GM12874 (cell line): ENCODE measurements at regions not wholly inside any gene's neighbourhood (a gene's known extent, or its start where the extent isn't known, plus 50 kb on each side); places are given as distances from the start of the nearest gene placed in this dataset.

Source experiments
- CTCF ChIP-seq: IDR thresholded peaks from 2 replicates; pipeline ENCODE4 v1.5.1; 2011; ENCODE audit warnings: low read depth, mild to moderate bottlenecking, control low read depth, low read length, moderate library complexity; ENCODE audit not compliant: insufficient read depth

- TF ChIP-seq CTCF: no peak
Observed at GRCh38 chr9:120338340-120338739, 241.6 kb downstream of the CDK5RAP2 start.

DNA sequence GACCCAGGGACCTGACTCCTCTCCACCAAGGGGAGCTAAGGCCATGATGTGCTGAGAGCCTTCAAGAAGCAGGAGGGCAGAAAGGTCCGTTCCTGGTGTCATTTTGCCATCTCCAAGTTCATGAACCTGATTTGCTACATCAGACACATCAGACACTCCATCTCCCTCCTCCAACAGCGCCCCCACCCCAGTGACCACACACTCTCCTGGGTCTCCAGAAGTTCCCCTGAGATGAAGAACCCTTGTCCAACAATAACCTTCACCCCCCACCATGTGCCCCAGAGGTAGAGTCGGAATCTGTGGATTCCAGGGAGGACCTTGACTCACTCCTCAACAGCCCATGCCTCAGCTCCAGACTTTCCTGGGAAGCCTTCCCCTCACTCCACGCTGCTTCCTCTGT, 242.8 kb downstream of the CDK5RAP2 start:
- no peak for TF ChIP-seq CTCF

GRCh38 chr9:120336753-120337090, 243.2 kb downstream of the CDK5RAP2 start:
- no peak for TF ChIP-seq CTCF

GRCh38 chr9:120336021-120336752, 243.8 kb downstream of the CDK5RAP2 start:
- TF ChIP-seq CTCF: no peak

GRCh38 chr9:120331913-120332312, 248.1 kb downstream of the CDK5RAP2 start:
- TF ChIP-seq CTCF: no peak

DNA sequence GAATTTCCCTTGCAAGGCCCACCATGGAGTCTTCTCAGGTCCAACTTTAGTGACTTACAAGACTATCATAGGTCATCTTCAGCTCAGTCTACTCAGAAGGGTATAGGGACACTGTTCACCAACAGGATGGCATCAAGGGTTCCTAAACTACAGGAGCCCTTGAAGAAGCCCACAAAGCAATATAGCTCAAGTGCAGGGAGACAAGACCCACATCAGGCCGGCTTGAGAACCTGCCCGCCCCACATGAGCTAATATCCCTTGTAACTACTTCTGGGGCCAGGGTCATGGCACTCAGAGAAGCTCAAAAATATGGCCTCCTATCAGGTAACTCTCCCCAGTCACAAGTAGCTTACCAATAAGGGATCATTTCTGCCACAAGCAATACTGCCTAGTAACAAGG, 249.9 kb downstream of the CDK5RAP2 start:
- TF ChIP-seq CTCF: no peak

- TF ChIP-seq CTCF: no peak
Observed at GRCh38 chr9:120327322-120327721, 252.6 kb downstream of the CDK5RAP2 start.
